ENCODE measurements at regions not wholly inside any gene's neighbourhood (a gene's known extent, or its start where the extent isn't known, plus 50 kb on each side); places are given as distances from the start of the nearest gene placed in this dataset.
"Not testable (repeated sequence)": the region's sequence is repeated elsewhere in the genome, so short reads cannot be mapped to it uniquely, and the experiment has no call there.

- H3K4me3 ChIP-seq (ENCODE audit: low read depth, low read length), result no peak overlapping the region
- no peak for TF ChIP-seq CTCF (IDR thresholded peaks at IDR 0.05; ENCODE audit: borderline replicate concordance, insufficient read depth, low read depth, low read length)
Measured at GRCh38 chr10:53675177-53675576, 902.6 kb upstream of the MBL2 start.

- no peak for TF ChIP-seq CTCF (IDR thresholded peaks at IDR 0.05; ENCODE audit: borderline replicate concordance, insufficient read depth, low read depth, low read length)
- H3K4me3 ChIP-seq (ENCODE audit: low read depth, low read length), result no peak overlapping the region
Measured at GRCh38 chr10:53667063-53667462, 894.5 kb upstream of the MBL2 start.

- no peak overlapping the region for H3K4me3 ChIP-seq (ENCODE audit: low read depth, low read length)
- no peak for TF ChIP-seq CTCF (IDR thresholded peaks at IDR 0.05; ENCODE audit: borderline replicate concordance, insufficient read depth, low read depth, low read length)
Measured at GRCh38 chr10:53664282-53665019, 891.9 kb upstream of the MBL2 start.

- no peak overlapping the region for H3K4me3 ChIP-seq (ENCODE audit: low read depth, low read length)
- TF ChIP-seq CTCF (IDR thresholded peaks at IDR 0.05; ENCODE audit: borderline replicate concordance, insufficient read depth, low read depth, low read length), result no peak
Measured at GRCh38 chr10:53650794-53651193, 878.2 kb upstream of the MBL2 start.

GRCh38 chr10:53647221-53647620 lies 874.6 kb upstream of the MBL2 start:
- not testable (repeated sequence) for H3K4me3 ChIP-seq (ENCODE audit: low read depth, low read length)

GRCh38 chr10:53646525-53646924 lies 873.9 kb upstream of the MBL2 start:
- H3K4me3 ChIP-seq (ENCODE audit: low read depth, low read length), result no peak overlapping the region
- no peak for TF ChIP-seq CTCF (IDR thresholded peaks at IDR 0.05; ENCODE audit: borderline replicate concordance, insufficient read depth, low read depth, low read length)

- no peak for TF ChIP-seq CTCF (IDR thresholded peaks at IDR 0.05; ENCODE audit: borderline replicate concordance, insufficient read depth, low read depth, low read length)
- no peak overlapping the region for H3K4me3 ChIP-seq (ENCODE audit: low read depth, low read length)
Measured at GRCh38 chr10:53645951-53646350, 873.4 kb upstream of the MBL2 start.
